Adrenal gland (tissue), 5 donors: ENCODE measurements at regions not wholly inside any gene's neighbourhood (a gene's known extent, or its start where the extent isn't known, plus 50 kb on each side); places are given as distances from the start of the nearest gene placed in this dataset.

Source experiments
- CTCF ChIP-seq, 6 experiments: fragments of 450-650 bp in 4 of 6; fragments of 200-600 bp in 2 of 6; sonication (generic) in 1 of 6; IDR thresholded peaks; 1 replicate in 5 of 6; 2 replicates in 1 of 6; pipeline versions ENCODE4 v1.5.1 to v1.8.0; 2016 to 2021; ENCODE audit warnings: antibody characterized with exemption in 6 of 6, mild to moderate bottlenecking in 2 of 6, moderate library complexity in 1 of 6
- POLR2A ChIP-seq, 2 donors: fragments of 450-650 bp; IDR thresholded peaks; one replicate each; pipeline ENCODE4 v1.6.1; 2017; ENCODE audit warnings: antibody characterized with exemption in 2 of 2, mild to moderate bottlenecking in 2 of 2, moderate library complexity in 1 of 2
- donor health status: DM: no; HTN: no; CAD: no.

- no peak for TF ChIP-seq POLR2A (IDR thresholded peaks at IDR 0.05)
- TF ChIP-seq CTCF (IDR thresholded peaks at IDR 0.05), result no peak
Measured at GRCh38 chr1:113271039-113271438, 119.3 kb upstream of the MAGI3 start.
